Vagina (tissue), 2 donors: ENCODE measurements at regions not wholly inside any gene's neighbourhood (a gene's known extent, or its start where the extent isn't known, plus 50 kb on each side); places are given as distances from the start of the nearest gene placed in this dataset.

Experiments used
- POLR2A ChIP-seq, 2 donors: fragments of 450-650 bp; IDR thresholded peaks; one replicate each; pipeline ENCODE4 v1.6.1; 2017; ENCODE audit warnings: antibody characterized with exemption in 2 of 2, mild to moderate bottlenecking in 2 of 2, moderate library complexity in 2 of 2
- TF ChIP-seq, protein P1 (sequence below), 3 experiments: fragments of 450-650 bp in 2 of 3; fragments of 200-600 bp in 1 of 3; sonication (generic) in 1 of 3; IDR thresholded peaks; one replicate each; pipeline ENCODE4 v1.5.1; 2017 to 2019; ENCODE audit warnings: antibody characterized with exemption in 3 of 3, mild to moderate bottlenecking in 2 of 3, moderate library complexity in 2 of 3

DNA sequence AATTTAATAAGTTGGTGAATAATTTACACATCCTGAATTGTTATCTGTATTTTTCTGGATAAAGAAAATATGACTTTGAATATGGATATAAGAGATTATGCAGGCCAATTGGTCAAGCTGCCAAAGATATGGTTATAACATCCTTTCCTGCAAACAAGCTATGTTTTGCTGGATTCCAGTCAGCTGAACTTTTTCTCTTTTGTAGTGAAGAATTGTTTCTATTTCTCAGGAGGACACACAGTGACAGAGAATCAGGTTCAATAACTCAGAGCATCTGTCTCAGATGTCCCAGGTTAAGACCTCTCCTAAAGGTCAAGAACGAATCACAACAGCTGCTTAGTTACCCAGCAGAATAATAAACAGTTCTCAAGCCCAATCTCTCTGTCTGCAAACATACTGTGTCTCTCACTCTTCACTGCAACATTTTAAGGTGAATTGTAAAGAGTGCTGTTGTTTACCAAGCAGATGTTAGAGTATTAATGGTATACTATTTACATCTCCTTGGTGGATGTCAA lies 189.5 kb upstream of the ANKRD50 start:
- TF ChIP-seq, protein P1, sequence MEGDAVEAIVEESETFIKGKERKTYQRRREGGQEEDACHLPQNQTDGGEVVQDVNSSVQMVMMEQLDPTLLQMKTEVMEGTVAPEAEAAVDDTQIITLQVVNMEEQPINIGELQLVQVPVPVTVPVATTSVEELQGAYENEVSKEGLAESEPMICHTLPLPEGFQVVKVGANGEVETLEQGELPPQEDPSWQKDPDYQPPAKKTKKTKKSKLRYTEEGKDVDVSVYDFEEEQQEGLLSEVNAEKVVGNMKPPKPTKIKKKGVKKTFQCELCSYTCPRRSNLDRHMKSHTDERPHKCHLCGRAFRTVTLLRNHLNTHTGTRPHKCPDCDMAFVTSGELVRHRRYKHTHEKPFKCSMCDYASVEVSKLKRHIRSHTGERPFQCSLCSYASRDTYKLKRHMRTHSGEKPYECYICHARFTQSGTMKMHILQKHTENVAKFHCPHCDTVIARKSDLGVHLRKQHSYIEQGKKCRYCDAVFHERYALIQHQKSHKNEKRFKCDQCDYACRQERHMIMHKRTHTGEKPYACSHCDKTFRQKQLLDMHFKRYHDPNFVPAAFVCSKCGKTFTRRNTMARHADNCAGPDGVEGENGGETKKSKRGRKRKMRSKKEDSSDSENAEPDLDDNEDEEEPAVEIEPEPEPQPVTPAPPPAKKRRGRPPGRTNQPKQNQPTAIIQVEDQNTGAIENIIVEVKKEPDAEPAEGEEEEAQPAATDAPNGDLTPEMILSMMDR (IDR thresholded peaks at IDR 0.05): no peak
- no peak for TF ChIP-seq POLR2A (IDR thresholded peaks at IDR 0.05)
